ENCODE measurements at regions not wholly inside any gene's neighbourhood (a gene's known extent, or its start where the extent isn't known, plus 50 kb on each side); places are given as distances from the start of the nearest gene placed in this dataset.

DNA sequence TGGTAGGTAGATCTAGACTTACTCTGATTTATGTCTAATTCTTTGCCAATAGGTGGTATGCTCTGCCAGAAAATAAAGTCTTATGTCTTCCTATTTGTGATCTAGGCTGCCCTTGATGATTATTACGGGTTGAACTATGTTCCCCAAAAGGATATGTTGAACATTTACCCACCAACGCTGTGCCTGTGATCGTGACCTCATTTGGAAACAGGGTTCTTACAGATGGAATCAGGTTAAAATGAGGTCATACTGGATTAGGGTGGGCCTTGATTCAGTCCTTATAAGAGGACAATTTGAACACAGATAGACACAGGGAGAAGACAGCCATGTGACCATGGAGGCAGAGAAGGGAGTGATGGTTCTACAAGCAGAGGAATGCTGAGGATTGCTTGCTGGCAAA is 95.1 kb upstream of the BCAR3 start:
- no peak overlapping the region for H3K27ac Mint-ChIP-seq
- no peaks in the 10 kb centered on the region for H3K36me3 ChIP-seq (ENCODE audit: control insufficient read depth, insufficient read depth, low read length)
- no peaks in the 10 kb centered on the region for H3K9me3 Mint-ChIP-seq
- no peak overlapping the region for H3K4me3 Mint-ChIP-seq
- no peaks in the 10 kb centered on the region for H3K27me3 ChIP-seq (ENCODE audit: control insufficient read depth, insufficient read depth, low read length)
- H3K4me3 ChIP-seq (ENCODE audit: low read length): no peak overlapping the region
- WGBS (ENCODE audit: insufficient coverage): 98% methylated on average over 3 of the region's 3 CpGs
- no peak overlapping the region for H3K27ac ChIP-seq (ENCODE audit: low read length)
- TF ChIP-seq, protein P1, sequence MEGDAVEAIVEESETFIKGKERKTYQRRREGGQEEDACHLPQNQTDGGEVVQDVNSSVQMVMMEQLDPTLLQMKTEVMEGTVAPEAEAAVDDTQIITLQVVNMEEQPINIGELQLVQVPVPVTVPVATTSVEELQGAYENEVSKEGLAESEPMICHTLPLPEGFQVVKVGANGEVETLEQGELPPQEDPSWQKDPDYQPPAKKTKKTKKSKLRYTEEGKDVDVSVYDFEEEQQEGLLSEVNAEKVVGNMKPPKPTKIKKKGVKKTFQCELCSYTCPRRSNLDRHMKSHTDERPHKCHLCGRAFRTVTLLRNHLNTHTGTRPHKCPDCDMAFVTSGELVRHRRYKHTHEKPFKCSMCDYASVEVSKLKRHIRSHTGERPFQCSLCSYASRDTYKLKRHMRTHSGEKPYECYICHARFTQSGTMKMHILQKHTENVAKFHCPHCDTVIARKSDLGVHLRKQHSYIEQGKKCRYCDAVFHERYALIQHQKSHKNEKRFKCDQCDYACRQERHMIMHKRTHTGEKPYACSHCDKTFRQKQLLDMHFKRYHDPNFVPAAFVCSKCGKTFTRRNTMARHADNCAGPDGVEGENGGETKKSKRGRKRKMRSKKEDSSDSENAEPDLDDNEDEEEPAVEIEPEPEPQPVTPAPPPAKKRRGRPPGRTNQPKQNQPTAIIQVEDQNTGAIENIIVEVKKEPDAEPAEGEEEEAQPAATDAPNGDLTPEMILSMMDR (IDR thresholded peaks at IDR 0.05): no peak
- H3K9me3 ChIP-seq (ENCODE audit: control insufficient read depth, insufficient read depth, low read length): no peaks in the 10 kb centered on the region
- no peak for DNase-seq
- H3K27me3 Mint-ChIP-seq (ENCODE audit: low read depth in 2 of 2): peaks cover 0 to 6% of the 10 kb centered on the region in 2 donors
- intact Hi-C loops (cut with micrococcal nuclease): no loop called here
- no peaks in the 10 kb centered on the region for H3K4me1 Mint-ChIP-seq
- no peaks in the 10 kb centered on the region for H3K4me1 ChIP-seq (ENCODE audit: control insufficient read depth, insufficient read depth, low read length)
- no peak for ATAC-seq
- H3K36me3 Mint-ChIP-seq: no peaks in the 10 kb centered on the region

- Mint-ChIP-seq H3K36me3 (no peaks in the 10 kb centered on the region), H3K4me3 (no peak overlapping the region), H3K4me1 (no peaks in the 10 kb centered on the region), H3K9me3 (peaks cover 0 to 2% of the 10 kb centered on the region in 2 donors), H3K27me3 (ENCODE audit: low read depth in 2 of 2) (peaks cover 0 to 6% of the 10 kb centered on the region in 2 donors), H3K27ac (no peak overlapping the region)
- intact Hi-C loops (cut with micrococcal nuclease): no loop called here
- Histone ChIP-seq H3K9me3 (ENCODE audit: control insufficient read depth, insufficient read depth, low read length) (no peaks in the 10 kb centered on the region), H3K27ac (ENCODE audit: low read length) (no peak overlapping the region), H3K27me3 (ENCODE audit: control insufficient read depth, insufficient read depth, low read length) (no peaks in the 10 kb centered on the region), H3K4me3 (ENCODE audit: low read length) (no peak overlapping the region), H3K4me1 (ENCODE audit: control insufficient read depth, insufficient read depth, low read length) (no peaks in the 10 kb centered on the region), H3K36me3 (ENCODE audit: control insufficient read depth, insufficient read depth, low read length) (no peaks in the 10 kb centered on the region)
- TF ChIP-seq, protein P1 (IDR thresholded peaks at IDR 0.05): no peak
- ATAC-seq: no peak
- WGBS (ENCODE audit: insufficient coverage): 95% methylated on average over 6 of the region's 6 CpGs
- no peak for DNase-seq
Observed at GRCh38 chr1:93775224-93775623, 93.6 kb upstream of the BCAR3 start.

- Mint-ChIP-seq H3K9me3 (peaks cover 0 to 2% of the 10 kb centered on the region in 2 donors), H3K4me3 (no peak overlapping the region), H3K4me1 (no peaks in the 10 kb centered on the region), H3K27me3 (ENCODE audit: low read depth in 2 of 2) (peaks cover 0 to 6% of the 10 kb centered on the region in 2 donors), H3K36me3 (no peaks in the 10 kb centered on the region), H3K27ac (no peak overlapping the region)
- TF ChIP-seq, protein P1 (IDR thresholded peaks at IDR 0.05): no peak
- H3K9me3 ChIP-seq (ENCODE audit: control insufficient read depth, insufficient read depth, low read length): no peaks in the 10 kb centered on the region
- no peaks in the 10 kb centered on the region for H3K27me3 ChIP-seq (ENCODE audit: control insufficient read depth, insufficient read depth, low read length)
- ATAC-seq (no peak), DNase-seq (no peak)
- H3K36me3 ChIP-seq (ENCODE audit: control insufficient read depth, insufficient read depth, low read length): no peaks in the 10 kb centered on the region
- no peak overlapping the region for H3K4me3 ChIP-seq (ENCODE audit: low read length)
- H3K27ac ChIP-seq (ENCODE audit: low read length): no peak overlapping the region
- intact Hi-C loops (cut with micrococcal nuclease): no loop called here
- no peaks in the 10 kb centered on the region for H3K4me1 ChIP-seq (ENCODE audit: control insufficient read depth, insufficient read depth, low read length)
Observed at GRCh38 chr1:93774707-93775106, 93.1 kb upstream of the BCAR3 start.

DNA sequence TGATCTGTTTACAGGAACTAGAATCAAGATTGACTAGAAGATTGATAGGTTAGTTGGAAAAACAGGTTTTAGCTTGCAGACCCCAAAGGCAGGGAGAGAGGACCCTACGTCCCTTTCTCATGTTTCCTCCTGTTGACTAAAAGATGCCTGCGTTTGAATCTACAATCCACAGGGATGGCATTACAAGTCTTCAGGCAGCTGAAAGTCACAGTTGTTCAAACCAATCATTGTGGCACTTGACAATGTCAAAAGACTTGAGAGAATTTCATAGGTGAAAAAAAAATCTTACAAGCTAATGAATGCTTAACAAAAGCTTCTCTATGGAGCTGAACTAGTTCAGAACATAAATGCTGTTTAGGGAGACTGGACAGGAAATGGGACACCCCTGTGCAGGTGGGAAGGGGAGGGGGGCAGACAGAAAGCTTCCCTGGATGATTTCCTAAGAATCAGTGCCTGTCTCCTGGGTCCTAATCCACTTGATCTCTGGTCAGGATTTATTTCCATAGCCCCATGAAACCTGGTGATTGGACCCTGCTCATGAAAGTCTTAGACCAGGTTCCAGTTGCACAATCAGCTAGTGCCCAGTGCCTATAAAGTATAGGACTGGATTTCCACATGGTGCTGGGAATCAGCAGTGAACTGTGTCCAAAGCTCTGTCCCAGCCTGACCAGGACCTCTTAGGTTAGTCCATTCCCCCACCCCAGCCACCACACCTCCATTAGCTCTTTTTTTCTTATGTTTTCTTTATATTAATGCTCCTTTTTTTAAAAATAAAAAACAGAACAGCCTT is 91.6 kb upstream of the BCAR3 start:
- H3K36me3 Mint-ChIP-seq: no peaks in the 10 kb centered on the region
- TF ChIP-seq, protein P1 (IDR thresholded peaks at IDR 0.05): no peak
- no peak overlapping the region for H3K27ac Mint-ChIP-seq
- intact Hi-C loops (cut with micrococcal nuclease): no loop called here
- Histone ChIP-seq H3K9me3 (ENCODE audit: control insufficient read depth, insufficient read depth, low read length) (no peaks in the 10 kb centered on the region), H3K27ac (ENCODE audit: low read length) (no peak overlapping the region), H3K4me3 (ENCODE audit: low read length) (no peak overlapping the region), H3K36me3 (ENCODE audit: control insufficient read depth, insufficient read depth, low read length) (no peaks in the 10 kb centered on the region), H3K4me1 (ENCODE audit: control insufficient read depth, insufficient read depth, low read length) (peaks cover under 1% of the 10 kb centered on the region), H3K27me3 (ENCODE audit: control insufficient read depth, insufficient read depth, low read length) (no peaks in the 10 kb centered on the region)
- peaks cover 0 to 6% of the 10 kb centered on the region in 2 donors for H3K27me3 Mint-ChIP-seq (ENCODE audit: low read depth in 2 of 2)
- no peak for ATAC-seq
- 91% methylated on average over 2 of the region's 2 CpGs for WGBS (ENCODE audit: insufficient coverage)
- peaks cover 5% of the 10 kb centered on the region in 2 donors for H3K4me1 Mint-ChIP-seq
- peaks cover 0 to 2% of the 10 kb centered on the region in 2 donors for H3K9me3 Mint-ChIP-seq
- no peak for DNase-seq
- no peak overlapping the region for H3K4me3 Mint-ChIP-seq

All from natural killer cell (primary cell).